GM12878 (cell line): ENCODE measurements at regions not wholly inside any gene's neighbourhood (a gene's known extent, or its start where the extent isn't known, plus 50 kb on each side); places are given as distances from the start of the nearest gene placed in this dataset.

Source experiments
- ATAC-seq: fragments of 200-7000 bp; cut with Tn5 transposase; 3 replicates; pipeline ENCODE4 v1.9.1; 2020; ENCODE audit warnings: mild to moderate bottlenecking, moderate library complexity
- BruUV-seq: library from RNA; stranded (reverse); fragments of 400-500 nt; replicated peaks from 2 replicates; lab custom pipeline; 2021; lab: Mats Ljungman, UMichigan
- CTCF ChIA-PET: fragments of 300-600 bp; sonication (Branson Sonifier 250); formaldehyde crosslinking; extraction: SDS; loops from one replicate; lab custom pipeline; 2021; ENCODE audit warnings: inconsistent platforms; lab: Yijun Ruan, JAX
- POLR2A ChIA-PET: fragments of 350-600 bp; formaldehyde crosslinking; extraction: SDS; loops from one replicate; lab custom pipeline; 2021; ENCODE audit warnings: inconsistent platforms; lab: Charles Lee
- RAD21 ChIA-PET: fragments of 300-600 bp; sonication (Branson Sonifier 250); formaldehyde crosslinking; loops from one replicate; lab custom pipeline; 2023; ENCODE audit warnings: antibody characterized with exemption; ENCODE audit not compliant: unreplicated experiment; lab: Charles Lee
- SMC1A ChIA-PET: fragments of 300-600 bp; sonication (Branson Sonifier 250); formaldehyde crosslinking; loops from one replicate; lab custom pipeline; 2023; ENCODE audit not compliant: unreplicated experiment, uncharacterized antibody; lab: Charles Lee
- DNase-seq: peaks from one replicate; pipeline ENCODE4 v3.0.0-alpha.2; 2011; ENCODE audit warnings: low read depth, low spot score
- FAIRE-seq: peaks from 3 replicates; lab custom pipeline; 2011; peaks lifted over from hg19 to GRCh38; lab: Jason Lieb, UNC
- H2AFZ ChIP-seq: 2 replicates; pipeline ENCODE4 v1.6.0; 2011; ENCODE audit warnings: low read depth, low read length, control low read depth; ENCODE audit not compliant: control insufficient read depth
- H3K27ac ChIP-seq: 2 replicates; pipeline ENCODE4 v1.5.1; 2011; ENCODE audit warnings: control low read depth; ENCODE audit not compliant: control insufficient read depth, insufficient read depth
- H3K27me3 ChIP-seq, 2 experiments: replicated peaks in 1 of 2; 2 replicates each; pipeline versions ENCODE4 v1.6.0 to v1.6.1; 2011; ENCODE audit warnings: low read length in 1 of 2; ENCODE audit not compliant: control insufficient read depth in 2 of 2, insufficient read depth in 2 of 2
- H3K36me3 ChIP-seq, 2 experiments: 2 replicates each; pipeline ENCODE4 v1.5.1; 2011; ENCODE audit warnings: low read length in 1 of 2; ENCODE audit not compliant: control insufficient read depth in 2 of 2, insufficient read depth in 2 of 2
- H3K4me1 ChIP-seq: 2 replicates; pipeline ENCODE4 v1.6.1; 2011; ENCODE audit warnings: mild to moderate bottlenecking, low read length, moderate library complexity, mixed read lengths; ENCODE audit not compliant: control insufficient read depth, insufficient read depth
- H3K4me2 ChIP-seq: 2 replicates; pipeline ENCODE4 v1.6.0; 2011; ENCODE audit warnings: control low read depth; ENCODE audit not compliant: control insufficient read depth, insufficient read depth
- H3K4me3 ChIP-seq: fragments of 200-600 bp; sonication (generic); 2 replicates; pipeline ENCODE4 v1.5.1; 2016
- H3K79me2 ChIP-seq: 2 replicates; pipeline ENCODE4 v1.6.0; 2011; ENCODE audit warnings: low read length; ENCODE audit not compliant: control insufficient read depth, insufficient read depth
- H3K9ac ChIP-seq: 2 replicates; pipeline ENCODE4 v1.8.0; 2011; ENCODE audit warnings: low read length, control low read depth, mixed read lengths; ENCODE audit not compliant: control insufficient read depth, insufficient read depth
- H3K9me3 ChIP-seq: replicated peaks from 3 replicates; pipeline ENCODE4 v1.5.1; 2011; ENCODE audit warnings: mild to moderate bottlenecking, low read length; ENCODE audit not compliant: control insufficient read depth, insufficient read depth
- H4K20me1 ChIP-seq: 2 replicates; pipeline ENCODE4 v1.6.0; 2011; ENCODE audit not compliant: control insufficient read depth, insufficient read depth
- BRCA1 ChIP-seq: IDR thresholded peaks from 2 replicates; pipeline ENCODE4 v1.6.1; 2011; ENCODE audit warnings: low read depth, low read length, improper control_type of control experiment
- EP300 ChIP-seq, 2 experiments: fragments of 150-350 bp in 1 of 2; IDR thresholded peaks; 2 replicates each; pipeline ENCODE4 v1.6.1; 2011 to 2012; ENCODE audit warnings: low read depth in 2 of 2, low read length in 2 of 2, borderline replicate concordance in 1 of 2, improper control_type of control experiment in 1 of 2, inconsistent platforms in 1 of 2; ENCODE audit not compliant: control insufficient read depth in 1 of 2
- ESRRA ChIP-seq: IDR thresholded peaks from 2 replicates; pipeline ENCODE4 v1.6.1; 2012; ENCODE audit warnings: mild to moderate bottlenecking, low read length, improper control_type of control experiment
- FOXM1 ChIP-seq: IDR thresholded peaks from 2 replicates; pipeline ENCODE4 v1.6.1; 2012; ENCODE audit warnings: low read depth, mild to moderate bottlenecking, inconsistent platforms, low read length, moderate library complexity
- KAT2A ChIP-seq: conservative IDR thresholded peaks from 2 replicates; pipeline ENCODE4 v1.6.1; 2011; ENCODE audit warnings: low read depth, low read length; ENCODE audit not compliant: control insufficient read depth
- MTA2 ChIP-seq: fragments of 450-650 bp; IDR thresholded peaks from 2 replicates; pipeline ENCODE4 v1.6.1; 2016; ENCODE audit warnings: low read depth, mild to moderate bottlenecking, moderate library complexity
- MYB ChIP-seq: fragments of 150-350 bp; IDR thresholded peaks from 2 replicates; pipeline ENCODE4 v1.6.1; 2014; ENCODE audit warnings: mild to moderate bottlenecking, low read depth, low read length, borderline replicate concordance
- NFYA ChIP-seq: IDR thresholded peaks from 2 replicates; pipeline ENCODE4 v1.6.1; 2011; ENCODE audit warnings: low read depth, mild to moderate bottlenecking, low read length, improper control_type of control experiment, borderline replicate concordance
- PML ChIP-seq: IDR thresholded peaks from 2 replicates; pipeline ENCODE4 v1.6.1; 2012; ENCODE audit warnings: low read length, inconsistent platforms
- POLR2A ChIP-seq: IDR thresholded peaks from 2 replicates; pipeline ENCODE4 v1.6.1; 2011; ENCODE audit warnings: low read depth, mild to moderate bottlenecking, low read length
- POU2F2 ChIP-seq: IDR thresholded peaks from 3 replicates; pipeline ENCODE4 v1.6.1; 2011; ENCODE audit warnings: low read depth, mild to moderate bottlenecking, low read length, borderline replicate concordance
- RAD21 ChIP-seq: IDR thresholded peaks from 2 replicates; pipeline ENCODE4 v1.6.1; 2011; ENCODE audit warnings: mild to moderate bottlenecking, low read depth, low read length, moderate library complexity; ENCODE audit not compliant: insufficient read depth
- SPI1 ChIP-seq: IDR thresholded peaks from 2 replicates; pipeline ENCODE4 v1.6.1; 2011; ENCODE audit warnings: low read depth, mild to moderate bottlenecking, low read length, moderate library complexity, borderline replicate concordance; ENCODE audit not compliant: insufficient read depth
- SREBF1 ChIP-seq: IDR thresholded peaks from 2 replicates; pipeline ENCODE4 v1.6.1; 2012; ENCODE audit warnings: mild to moderate bottlenecking, low read length
- STAT1 ChIP-seq: fragments of 450-650 bp; conservative IDR thresholded peaks from 2 replicates; pipeline ENCODE4 v1.6.1; 2014; ENCODE audit warnings: antibody characterized with exemption, mild to moderate bottlenecking
- TBL1XR1 ChIP-seq: IDR thresholded peaks from 2 replicates; pipeline ENCODE4 v1.6.1; 2012; ENCODE audit warnings: low read depth, low read length, improper control_type of control experiment
- ZNF207 ChIP-seq: fragments of 450-650 bp; IDR thresholded peaks from 2 replicates; pipeline ENCODE4 v1.6.1; 2014; ENCODE audit warnings: antibody characterized with exemption, mild to moderate bottlenecking, borderline replicate concordance
- ZNF217 ChIP-seq: fragments of 450-650 bp; IDR thresholded peaks from 2 replicates; pipeline ENCODE4 v1.6.1; 2017; ENCODE audit warnings: antibody characterized with exemption, mild to moderate bottlenecking
- WGBS: methylation state at CpG from one replicate; pipeline ENCODE4 v1.1.6; 2016; ENCODE audit warnings: low lambda C conversion rate; ENCODE audit not compliant: insufficient replicate concordance, insufficient coverage; ENCODE audit errors: missing lambda C conversion rate; 5-methylcytosine and 5-hydroxymethylcytosine counted together
- in situ Hi-C: fragments of 300-500 bp; cut with MboI; formaldehyde crosslinking; loops from 9 replicates; pipeline ENCODE4 v1.14.3; 2018; ENCODE audit warnings: mixed read lengths
- intact Hi-C: fragments of 100-400 bp; cut with micrococcal nuclease; formaldehyde crosslinking; loops from one replicate; pipeline ENCODE4 v1.14.2; 2022; ENCODE audit not compliant: unreplicated experiment
- TF ChIP-seq, protein P1 (sequence below): fragments of 450-650 bp; IDR thresholded peaks from 2 replicates; pipeline ENCODE4 v1.6.1; 2018; ENCODE audit warnings: mild to moderate bottlenecking, low read depth, moderate library complexity; ENCODE audit not compliant: partially characterized antibody

DNA sequence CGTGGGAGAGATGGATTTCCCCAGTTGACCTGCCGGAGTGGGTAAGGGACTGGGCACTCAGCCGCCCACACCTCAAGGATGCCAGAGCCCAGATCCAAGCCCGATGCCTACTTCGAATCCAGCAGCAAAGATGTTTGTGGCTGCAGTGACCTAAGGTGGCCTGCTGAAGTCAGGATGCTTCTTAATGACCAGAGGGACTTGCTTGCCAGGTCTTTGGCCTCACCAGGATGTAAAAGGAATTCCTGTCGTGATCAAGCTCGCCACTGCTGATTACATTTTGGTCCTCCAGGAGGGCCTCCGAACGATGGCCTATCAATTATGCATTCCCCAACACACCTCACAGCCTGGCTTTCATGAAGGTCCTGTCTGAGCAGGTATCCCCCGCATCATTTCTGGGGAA is 349.5 kb upstream of the ZMIZ1 start:
- BruUV-seq = no TSS peak
- WGBS = 12% methylated on average over 10 of the region's 10 CpGs
- no peak for FAIRE-seq

More for the DNA sequence above, 349.5 kb upstream of the ZMIZ1 start:
- in situ Hi-C loops (no loop called here), intact Hi-C loops (no loop called here)
- no peak overlapping the region for H3K4me2 ChIP-seq
- H3K27ac ChIP-seq = no peak overlapping the region
- ChIA-PET SMC1A (no interaction called here), POLR2A (no interaction called here), CTCF (no interaction called here), RAD21 (no interaction called here)
- TF ChIP-seq RAD21 (no peak), NFYA (no peak), MTA2 (no peak), POU2F2 (no peak), MYB (no peak), FOXM1 (no peak), EP300 (IDR thresholded peaks at IDR 0.05; ENCODE audit: borderline replicate concordance in 1 of 2, control insufficient read depth in 1 of 2, low read depth in 2 of 2, low read length in 2 of 2) (no peak), ZNF207 (no peak), TBL1XR1 (no peak), STAT1 (no peak), BRCA1 (no peak), SREBF1 (no peak), KAT2A (no peak), SPI1 (no peak), ESRRA (no peak), ZNF217 (no peak), POLR2A (no peak), PML (no peak)
- TF ChIP-seq, protein P1, sequence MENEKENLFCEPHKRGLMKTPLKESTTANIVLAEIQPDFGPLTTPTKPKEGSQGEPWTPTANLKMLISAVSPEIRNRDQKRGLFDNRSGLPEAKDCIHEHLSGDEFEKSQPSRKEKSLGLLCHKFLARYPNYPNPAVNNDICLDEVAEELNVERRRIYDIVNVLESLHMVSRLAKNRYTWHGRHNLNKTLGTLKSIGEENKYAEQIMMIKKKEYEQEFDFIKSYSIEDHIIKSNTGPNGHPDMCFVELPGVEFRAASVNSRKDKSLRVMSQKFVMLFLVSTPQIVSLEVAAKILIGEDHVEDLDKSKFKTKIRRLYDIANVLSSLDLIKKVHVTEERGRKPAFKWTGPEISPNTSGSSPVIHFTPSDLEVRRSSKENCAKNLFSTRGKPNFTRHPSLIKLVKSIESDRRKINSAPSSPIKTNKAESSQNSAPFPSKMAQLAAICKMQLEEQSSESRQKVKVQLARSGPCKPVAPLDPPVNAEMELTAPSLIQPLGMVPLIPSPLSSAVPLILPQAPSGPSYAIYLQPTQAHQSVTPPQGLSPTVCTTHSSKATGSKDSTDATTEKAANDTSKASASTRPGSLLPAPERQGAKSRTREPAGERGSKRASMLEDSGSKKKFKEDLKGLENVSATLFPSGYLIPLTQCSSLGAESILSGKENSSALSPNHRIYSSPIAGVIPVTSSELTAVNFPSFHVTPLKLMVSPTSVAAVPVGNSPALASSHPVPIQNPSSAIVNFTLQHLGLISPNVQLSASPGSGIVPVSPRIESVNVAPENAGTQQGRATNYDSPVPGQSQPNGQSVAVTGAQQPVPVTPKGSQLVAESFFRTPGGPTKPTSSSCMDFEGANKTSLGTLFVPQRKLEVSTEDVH = no peak
- H3K9me3 ChIP-seq = no peaks in the 10 kb centered on the region
- no peak for DNase-seq
- H3K36me3 ChIP-seq = no peaks in the 10 kb centered on the region
- no peaks in the 10 kb centered on the region; a peak in 2 of 4 replicates for H3K27me3 ChIP-seq
- no peaks in the 10 kb centered on the region for H3K79me2 ChIP-seq
- H3K4me1 ChIP-seq = no peaks in the 10 kb centered on the region
- no peaks in the 10 kb centered on the region for H4K20me1 ChIP-seq
- H3K4me3 ChIP-seq = no peak overlapping the region
- no peak overlapping the region for H2AFZ ChIP-seq
- H3K9ac ChIP-seq = no peak overlapping the region
- no peak for ATAC-seq
